NCI-H748 (cell line): ENCODE measurements at regions not wholly inside any gene's neighbourhood (a gene's known extent, or its start where the extent isn't known, plus 50 kb on each side); places are given as distances from the start of the nearest gene placed in this dataset.

Experiments used
- DNase-seq: peaks from one replicate; lab custom pipeline; 2025; ENCODE audit not compliant: unreplicated experiment; lab: John Stamatoyannopoulos, UW

DNA sequence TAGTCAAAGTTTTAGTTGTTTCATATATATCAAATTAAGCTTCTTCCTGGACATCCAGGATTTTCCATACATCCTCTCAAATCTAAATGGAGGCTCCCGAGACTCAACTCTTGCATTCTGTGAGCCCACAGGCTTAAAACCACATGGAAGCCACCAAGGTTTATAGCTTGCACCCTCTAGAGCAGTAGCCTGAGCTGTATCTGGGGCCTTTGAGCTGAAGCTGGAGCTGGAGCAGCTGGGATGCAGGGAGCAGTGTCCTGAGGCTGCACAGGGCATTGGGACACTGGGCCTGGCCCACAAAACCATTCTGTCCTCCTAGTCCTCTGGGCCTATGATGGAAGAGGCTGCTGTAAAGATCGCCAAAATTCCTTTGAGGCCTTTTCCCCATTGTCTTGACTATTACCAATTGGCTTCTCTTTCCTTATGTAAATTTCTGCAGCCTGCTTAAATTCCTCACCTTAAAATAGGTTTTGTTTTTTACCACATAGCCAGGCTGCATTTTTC lies 151.0 kb downstream of the COX7C start:
- no peak for DNase-seq

DNA sequence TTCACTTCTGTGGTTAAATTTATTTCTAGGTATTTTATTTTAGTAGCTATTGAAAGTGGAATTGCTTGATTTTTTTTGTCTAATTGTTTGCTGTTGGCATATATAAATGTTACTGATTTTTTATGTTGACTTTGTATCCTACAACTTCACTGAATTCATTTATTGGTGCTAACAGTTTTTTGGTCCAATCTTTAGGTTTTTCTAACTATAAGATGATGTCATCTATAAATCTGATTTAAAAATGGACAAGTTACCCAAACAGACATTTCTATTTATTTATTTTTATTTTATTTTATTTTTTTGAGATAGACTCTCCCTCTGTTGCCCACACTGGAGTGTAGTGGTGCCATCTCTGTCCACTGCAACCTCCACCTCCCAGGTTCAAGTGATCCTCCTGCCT lies 162.3 kb downstream of the COX7C start:
- no peak for DNase-seq

DNA sequence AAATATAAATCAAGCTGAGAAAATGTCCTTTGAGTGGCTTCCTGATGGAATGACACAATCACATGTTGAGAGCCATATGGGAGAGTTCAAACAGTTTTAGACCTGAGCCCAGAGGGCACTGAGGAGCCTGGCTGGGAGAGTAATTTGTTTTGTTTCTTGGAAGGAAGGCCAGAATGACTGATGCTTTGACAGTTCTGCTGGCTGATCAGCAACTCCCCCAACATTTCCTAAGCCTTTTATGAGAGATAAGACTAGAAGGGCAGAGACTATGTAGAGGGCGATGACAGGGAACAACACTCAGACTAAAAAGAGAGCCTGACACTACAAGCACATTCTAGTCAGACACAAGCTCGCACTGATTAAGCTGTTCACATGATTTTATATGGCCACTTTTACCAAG lies 169.2 kb downstream of the COX7C start:
- no peak for DNase-seq

DNA sequence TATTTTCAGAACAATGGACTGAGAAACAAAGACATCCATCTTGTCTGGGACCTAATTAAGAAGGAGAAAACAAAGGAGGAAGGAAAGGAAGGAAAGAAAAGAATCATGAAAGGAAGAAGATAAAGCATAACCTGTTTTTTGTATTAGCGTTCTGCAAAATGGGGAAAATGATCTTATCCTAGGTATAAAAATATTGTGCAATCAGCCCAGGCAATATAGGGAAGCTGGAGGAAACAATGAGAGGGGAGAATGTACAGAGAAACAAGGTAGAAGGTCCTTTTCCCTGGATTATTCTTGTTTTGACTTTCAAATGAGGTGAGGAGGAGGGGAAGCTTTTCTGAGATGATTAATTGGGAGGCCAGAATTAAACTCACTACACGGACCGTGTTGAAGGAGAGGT lies 177.9 kb downstream of the COX7C start:
- no peak for DNase-seq

DNA sequence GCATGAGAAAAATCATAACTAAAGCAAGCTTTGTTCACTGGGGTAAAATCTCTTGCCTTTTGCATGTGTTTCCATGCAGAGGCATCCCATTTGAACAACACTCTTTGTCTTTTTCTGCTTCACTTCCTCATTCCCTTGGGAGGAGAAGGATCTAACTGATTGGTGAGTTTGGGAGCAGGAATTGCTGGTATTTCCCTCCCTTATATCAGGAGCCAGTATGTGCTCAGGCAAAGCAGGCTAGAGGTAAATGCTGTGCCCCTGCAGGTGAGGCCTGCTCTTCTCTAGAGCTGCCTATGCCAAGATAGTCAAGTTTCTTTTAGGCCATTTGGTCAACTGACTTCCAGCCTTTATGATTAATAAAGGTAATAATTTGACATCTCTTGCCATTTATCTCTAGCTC lies 179.9 kb downstream of the COX7C start:
- DNase-seq, result no peak

DNA sequence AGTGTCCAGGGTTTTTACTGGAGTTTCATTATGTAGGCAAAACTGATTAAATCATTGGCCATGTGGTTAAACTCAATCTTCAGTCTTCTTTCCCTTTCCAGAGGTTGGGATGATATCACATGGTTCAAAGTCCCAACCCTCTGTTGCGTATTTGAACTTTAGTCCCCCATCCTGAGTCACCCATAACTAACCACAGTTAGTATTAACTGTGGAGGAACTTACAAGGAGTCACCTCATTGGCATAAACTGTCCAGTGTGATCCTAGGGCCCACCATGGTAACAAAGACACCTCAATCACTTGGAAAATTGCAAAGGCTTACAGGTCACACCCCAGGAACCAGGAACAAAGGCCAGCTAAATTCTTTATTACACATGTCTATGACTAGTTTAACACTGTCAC lies 188.5 kb downstream of the COX7C start:
- no peak for DNase-seq

DNA sequence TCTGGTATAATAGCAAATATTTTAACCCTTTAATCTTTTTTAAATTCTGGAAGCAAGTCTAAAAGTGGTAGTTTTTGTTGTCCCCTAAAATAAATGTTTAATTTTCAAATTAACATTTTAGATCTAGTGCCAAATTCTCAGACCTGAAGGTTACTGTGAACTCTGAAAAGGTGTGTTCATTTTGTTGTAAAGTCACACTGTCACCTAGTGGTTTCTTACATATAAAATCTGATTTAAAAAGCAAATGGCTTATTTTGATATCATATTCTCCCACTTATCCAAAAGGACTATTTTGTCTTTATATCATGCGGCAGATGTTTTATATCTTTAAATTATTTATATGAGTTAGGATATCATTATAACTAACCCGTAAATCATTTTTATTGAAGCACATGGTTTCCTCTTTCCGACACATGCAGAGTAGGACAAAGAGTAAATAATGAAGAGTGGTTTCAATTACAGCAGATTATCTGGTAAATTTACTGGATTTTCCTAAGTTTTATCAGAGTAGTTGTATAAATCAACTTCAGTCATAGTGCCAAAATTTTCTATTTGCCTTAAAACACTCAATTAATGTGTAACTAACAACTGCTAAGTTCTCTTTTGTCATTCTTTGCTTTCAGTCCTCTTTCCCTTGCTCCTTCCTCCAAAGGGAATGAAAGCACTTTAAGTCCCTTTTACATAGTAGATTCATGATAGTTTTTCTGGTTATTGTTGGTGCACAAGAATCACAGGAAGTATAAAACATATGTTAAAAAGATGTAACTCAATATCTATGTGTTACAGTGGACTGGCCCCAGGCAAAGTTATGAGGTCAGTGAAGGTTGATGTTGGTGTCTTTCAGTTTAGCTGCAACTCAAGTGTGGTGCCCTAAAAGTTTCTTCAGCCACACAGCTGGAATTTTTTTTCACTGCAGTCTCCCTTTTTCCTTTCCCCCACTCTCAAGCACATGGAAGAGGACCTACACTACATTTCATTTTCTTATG lies 189.6 kb downstream of the COX7C start:
- DNase-seq, result no peak

DNA sequence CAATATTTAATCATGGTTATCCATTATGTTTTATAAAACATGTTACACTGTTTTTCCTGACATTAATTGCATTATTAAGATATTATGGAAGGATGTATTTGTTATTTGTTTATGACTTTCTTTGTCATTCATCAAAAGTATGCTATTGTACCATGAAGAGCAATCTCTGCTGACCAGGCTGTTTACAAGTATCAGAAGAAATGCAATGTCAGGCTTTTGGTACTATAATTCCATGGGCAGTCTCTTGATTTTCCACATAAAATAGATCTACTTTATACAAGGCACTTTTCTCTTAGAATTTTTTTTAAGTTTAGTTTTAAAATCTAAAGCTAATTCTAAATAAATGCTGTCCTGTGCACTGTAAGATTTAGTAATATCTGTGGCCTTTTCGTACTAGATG lies 196.6 kb downstream of the COX7C start:
- DNase-seq, result no peak

DNA sequence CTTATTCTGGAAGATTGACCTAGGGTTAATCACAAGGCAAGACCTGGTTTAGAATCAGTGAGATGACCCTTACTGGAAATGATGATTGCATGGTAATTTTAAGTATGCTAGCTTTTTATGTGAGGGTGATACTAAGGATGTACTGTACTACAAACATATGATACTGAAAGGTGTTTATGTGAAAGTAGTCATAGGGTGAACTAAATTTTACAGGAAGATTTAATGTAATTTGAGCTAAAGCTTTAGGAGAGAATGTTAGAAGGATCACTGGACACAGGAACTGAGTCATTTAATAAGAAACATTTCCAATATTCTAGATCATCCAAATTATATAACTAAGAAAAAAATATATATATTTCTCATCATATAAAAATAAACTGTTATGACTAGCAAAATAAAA lies 197.2 kb downstream of the COX7C start:
- DNase-seq, result no peak

DNA sequence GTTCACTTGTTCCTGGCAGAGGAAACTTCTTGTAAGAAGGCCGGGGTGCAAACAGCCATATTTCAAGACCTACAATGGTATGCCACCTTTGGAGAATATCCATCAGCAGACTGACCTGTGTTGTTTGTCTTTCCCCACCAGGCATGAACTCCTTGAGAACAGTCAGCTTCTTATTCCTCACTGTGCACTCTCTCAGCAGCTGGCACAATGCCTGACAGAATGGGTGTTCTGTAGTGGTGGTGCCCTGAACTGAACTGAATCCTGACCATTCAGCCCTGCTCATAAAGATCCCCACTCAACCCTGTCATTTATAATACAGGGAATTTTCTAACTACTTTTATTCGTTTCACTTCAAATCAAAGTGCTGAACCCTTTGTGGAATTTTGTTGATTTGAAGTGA lies 206.9 kb downstream of the COX7C start:
- DNase-seq, result no peak

DNA sequence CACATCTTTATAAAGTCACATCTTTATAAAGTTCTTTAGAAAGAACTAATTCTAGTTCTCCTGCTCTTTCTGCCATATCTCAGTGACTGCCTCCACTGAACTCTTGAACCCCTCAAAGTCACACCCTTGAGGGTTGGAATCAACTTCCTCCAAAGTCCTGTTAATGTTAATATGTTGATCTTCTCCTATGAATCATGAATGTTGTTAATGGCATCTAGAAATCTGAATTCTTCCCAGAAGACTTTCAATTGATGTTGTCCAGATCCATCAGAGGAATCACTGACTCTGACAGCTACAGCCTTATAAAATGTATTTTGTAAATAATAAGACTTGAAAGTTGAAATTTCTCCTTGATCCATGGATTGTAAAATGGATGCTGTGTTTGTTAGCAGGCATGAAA lies 213.4 kb downstream of the COX7C start:
- DNase-seq, result no peak

DNA sequence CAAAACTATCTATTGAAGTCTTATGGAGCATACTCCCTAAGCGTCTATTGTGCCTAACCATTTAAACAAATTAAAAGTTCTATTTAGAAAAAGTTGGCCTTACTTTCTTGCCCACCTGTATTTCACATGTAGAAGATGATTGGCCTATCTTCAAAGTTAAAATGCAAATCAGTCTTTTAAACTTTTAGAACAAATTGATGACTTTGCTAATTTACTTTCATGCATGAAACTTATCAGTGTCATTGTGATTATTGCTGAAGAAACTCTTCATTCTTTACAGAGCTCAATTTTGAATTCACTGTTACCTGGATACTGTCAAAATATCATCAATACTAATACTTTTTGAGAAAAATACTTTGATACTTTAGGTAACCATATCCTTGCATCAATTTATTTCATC lies 216.1 kb downstream of the COX7C start:
- no peak for DNase-seq

DNA sequence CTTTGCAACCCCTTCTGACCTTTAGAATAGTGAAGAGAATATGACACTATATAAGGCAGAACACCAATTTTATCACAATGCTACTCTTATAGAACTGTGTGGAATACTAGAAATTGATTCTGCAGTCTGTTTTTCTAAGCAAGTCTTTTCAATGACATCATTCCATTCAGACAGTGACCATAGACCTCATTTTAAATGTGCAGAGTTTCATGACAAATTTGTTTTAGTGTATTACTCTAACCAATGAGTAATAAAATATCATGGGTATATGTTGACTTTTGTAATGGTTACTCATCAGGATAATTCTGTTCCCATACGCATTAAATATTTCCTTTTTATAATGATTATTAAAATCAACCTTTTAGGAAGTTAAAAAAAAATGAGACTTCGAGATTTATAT lies 219.9 kb downstream of the COX7C start:
- DNase-seq, result no peak

DNA sequence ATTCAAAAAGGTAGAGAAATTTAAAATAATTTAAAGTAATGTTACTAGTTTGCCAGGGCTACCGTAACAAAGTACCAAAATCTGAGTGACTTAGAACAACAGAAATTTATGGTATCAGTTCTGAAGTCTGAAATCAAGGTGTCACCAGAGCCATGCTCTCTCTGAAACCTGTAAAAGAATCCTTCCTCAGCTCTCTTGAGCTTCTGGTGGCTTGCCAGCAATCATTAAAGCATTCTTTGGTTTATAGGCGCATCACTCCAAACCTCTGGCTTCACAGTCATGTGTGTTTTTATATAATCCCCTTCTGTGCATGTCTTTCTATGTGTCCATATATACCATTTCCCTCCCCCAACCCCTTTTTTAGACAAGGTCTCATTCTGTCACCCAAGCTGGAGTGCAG lies 220.3 kb downstream of the COX7C start:
- DNase-seq, result no peak

DNA sequence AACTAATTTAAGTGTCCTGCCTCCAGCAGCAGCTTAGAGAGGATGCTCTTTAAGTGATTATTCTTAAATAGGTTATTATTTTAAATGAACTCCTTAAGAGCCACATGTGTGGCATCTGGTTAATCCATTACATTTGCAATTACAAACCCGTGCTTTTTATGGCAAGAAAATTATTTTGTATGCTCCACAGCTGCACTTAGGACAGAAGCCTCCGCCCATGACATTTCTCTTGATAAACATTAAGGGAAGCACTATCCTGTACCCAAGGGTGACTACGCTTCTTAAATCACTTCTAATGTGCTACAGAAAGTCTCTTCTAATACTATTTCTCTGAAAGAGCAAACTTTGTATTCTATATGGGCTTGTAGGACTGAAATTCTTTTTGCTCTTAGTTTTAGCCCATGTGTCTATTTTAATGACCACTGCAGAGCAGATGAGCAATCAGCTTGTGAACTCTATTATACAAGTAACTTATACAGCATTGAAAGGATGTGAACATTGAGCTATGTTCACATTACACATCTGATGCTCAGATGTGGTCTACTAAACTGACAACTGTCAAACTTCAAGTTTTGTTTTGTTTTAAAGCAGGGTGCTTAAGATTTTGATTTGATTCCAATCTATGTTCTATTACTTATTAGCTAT lies 223.4 kb downstream of the COX7C start:
- no peak for DNase-seq

DNA sequence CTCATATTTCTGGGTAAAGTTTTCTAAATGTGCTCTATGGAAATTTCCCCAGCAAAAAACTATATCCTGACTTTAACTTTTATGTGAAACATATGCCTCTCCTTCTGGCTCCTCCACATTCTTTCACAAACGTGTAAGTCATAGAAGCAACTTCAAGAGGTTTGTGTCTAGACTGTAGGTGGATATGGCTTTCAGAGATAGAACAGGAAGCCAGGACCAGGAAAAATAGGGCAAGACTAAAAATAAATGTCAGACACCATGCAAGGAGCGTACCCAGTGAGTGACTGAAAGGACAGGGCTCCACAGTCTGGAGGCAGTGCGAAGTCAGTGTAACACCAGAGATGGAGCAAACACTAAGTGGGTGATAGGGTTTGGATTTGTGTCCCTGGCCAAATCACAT lies 240.7 kb downstream of the COX7C start:
- DNase-seq, result no peak

DNA sequence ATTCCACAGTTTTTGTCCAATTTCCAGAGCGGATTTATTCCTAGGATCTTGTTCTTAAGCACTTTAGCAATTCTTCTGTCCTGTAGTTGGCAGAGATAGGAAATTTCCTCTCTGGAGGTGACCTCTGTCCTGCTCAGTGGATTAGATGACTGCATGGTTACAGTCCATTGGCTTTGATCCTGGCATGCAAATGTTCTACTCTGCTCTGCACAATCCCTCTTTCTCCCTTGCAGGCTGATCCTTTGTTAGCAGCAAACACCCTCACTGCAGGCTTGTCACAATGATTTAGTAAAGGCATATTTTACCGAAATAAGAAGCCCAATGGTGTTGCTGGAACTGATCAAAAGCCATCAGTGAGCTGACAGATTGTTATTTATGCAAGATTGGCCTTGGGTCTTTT lies 243.8 kb downstream of the COX7C start:
- no peak for DNase-seq

DNA sequence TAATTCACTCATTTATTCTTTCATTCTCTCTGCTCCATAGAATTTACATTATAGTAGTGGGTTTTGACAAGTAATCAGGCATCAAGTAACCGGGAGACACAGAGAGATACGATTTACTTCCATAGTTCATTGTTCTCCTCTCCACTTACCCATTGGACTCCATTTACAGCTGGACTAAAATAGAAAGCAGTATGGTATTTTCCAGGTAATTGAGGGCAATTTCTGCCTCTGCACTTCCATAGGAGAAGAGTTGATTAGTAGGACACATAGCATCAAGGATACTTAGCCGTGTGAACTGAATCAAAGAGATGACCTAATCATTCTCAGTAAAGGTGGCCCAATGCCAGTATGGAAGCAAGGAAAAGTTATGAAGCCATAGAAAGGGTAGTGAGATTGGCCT lies 244.4 kb downstream of the COX7C start:
- DNase-seq, result no peak

DNA sequence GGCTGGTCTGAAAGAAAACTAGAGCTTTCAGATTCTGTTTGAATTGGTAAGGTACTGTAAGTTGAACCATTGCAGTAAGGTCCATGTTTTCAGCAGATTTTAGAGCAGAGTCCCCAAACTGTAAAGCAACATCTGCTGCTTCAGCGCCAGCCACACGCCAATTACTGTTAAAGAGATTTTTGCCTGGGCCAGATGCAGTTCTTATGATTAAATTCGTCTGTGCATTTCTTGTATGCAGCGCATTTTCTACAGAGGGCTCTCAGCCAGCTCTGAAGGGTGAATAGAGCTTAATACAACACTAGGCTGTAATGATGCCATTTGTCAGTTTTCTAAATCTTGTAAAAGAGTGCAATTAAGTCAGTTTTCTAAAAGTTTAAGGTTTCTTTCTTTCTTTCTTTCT lies 246.3 kb downstream of the COX7C start:
- DNase-seq, result no peak

DNA sequence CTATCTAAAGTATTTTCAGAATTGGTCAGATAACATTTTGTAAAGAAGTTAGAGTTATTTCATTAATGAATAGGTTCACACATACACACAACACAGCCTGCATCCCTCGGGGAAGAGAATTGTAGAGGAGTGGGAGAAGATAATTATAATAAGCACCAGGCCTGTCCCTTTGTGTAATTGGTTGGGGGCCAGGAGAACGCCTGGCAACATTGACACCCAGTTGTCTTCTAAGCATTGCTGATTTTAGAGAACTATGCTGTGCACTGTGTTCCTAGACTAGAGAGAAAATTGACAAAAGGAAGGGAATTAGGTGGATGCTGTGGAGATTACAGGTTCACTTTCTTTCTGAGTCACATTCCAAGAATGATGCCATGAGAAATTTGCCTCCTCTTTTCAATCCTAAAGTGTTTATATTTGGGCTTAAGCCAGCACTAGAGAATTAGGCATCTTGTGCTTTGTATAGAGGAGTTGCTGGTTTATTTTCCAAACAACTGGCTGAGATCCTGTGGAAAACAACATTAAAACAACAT lies 247.6 kb downstream of the COX7C start:
- no peak for DNase-seq

DNA sequence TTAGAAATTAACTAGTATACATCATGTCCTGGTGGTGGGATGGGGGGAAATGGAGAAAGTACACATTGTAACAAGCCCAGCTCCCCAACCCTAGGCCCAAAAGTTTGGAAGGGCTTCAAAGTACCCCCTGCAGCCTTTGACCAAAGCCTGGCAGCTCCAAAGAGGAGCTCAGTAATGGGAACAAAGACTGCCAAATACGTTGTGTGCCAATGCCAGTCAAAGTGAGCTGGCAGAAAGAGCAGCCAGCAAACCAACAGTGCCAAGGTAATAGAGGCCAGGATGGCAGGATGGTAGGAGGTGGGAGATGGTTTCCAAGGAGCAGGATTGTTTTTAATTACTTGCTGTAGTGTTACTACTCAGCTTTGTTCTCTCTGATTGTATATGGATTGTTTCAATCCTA lies 248.3 kb downstream of the COX7C start:
- no peak for DNase-seq

DNA sequence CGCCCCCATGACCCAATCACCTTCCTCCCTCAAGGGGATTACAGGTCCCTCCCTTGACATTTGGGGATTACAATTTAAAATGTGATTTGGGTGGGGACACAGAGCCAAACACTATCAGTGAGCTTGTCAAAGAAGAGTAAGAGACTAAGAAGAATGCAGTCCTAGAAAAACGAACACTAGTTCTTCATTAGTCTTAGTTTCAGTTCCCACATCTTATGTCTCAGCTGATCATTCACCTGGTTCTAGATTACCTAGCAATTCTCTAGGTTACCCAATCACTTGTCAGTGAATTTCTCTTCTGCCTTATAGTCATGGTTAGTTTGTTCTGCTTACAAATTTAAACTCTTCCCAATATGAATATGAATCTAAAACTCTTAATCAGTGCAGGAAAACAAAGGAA lies 251.5 kb downstream of the COX7C start:
- no peak for DNase-seq
